ENCODE measurements at regions not wholly inside any gene's neighbourhood (a gene's known extent, or its start where the extent isn't known, plus 50 kb on each side); places are given as distances from the start of the nearest gene placed in this dataset.

GRCh38 chr4:57905965-57906364 lies 795.8 kb upstream of the IGFBP7 start:
- H3K9me3 Mint-ChIP-seq = peaks cover 0 to 10% of the 10 kb centered on the region in 2 donors
- H3K36me3 Mint-ChIP-seq (ENCODE audit: insufficient read depth) = no peaks in the 10 kb centered on the region
- ATAC-seq (replicated peaks) (no peak), DNase-seq (no peak)
- H3K4me1 Mint-ChIP-seq (ENCODE audit: low read depth in 2 of 2) = no peaks in the 10 kb centered on the region
- H3K27ac Mint-ChIP-seq = no peak overlapping the region
- no peak overlapping the region for H3K4me3 Mint-ChIP-seq
- no peaks in the 10 kb centered on the region for H3K27me3 Mint-ChIP-seq

- Mint-ChIP-seq H3K4me3 (no peak overlapping the region), H3K27ac (no peak overlapping the region), H3K36me3 (ENCODE audit: insufficient read depth) (no peaks in the 10 kb centered on the region), H3K27me3 (no peaks in the 10 kb centered on the region), H3K4me1 (ENCODE audit: low read depth in 2 of 2) (no peaks in the 10 kb centered on the region), H3K9me3 (peaks cover 10 to 30% of the 10 kb centered on the region in 2 donors)
- no peak for ATAC-seq (replicated peaks)
- DNase-seq = no peak
Measured at GRCh38 chr4:57877047-57877458, 766.9 kb upstream of the IGFBP7 start.

GRCh38 chr4:57875829-57876392 lies 765.7 kb upstream of the IGFBP7 start:
- Mint-ChIP-seq H3K36me3 (ENCODE audit: insufficient read depth) (no peaks in the 10 kb centered on the region), H3K27me3 (no peaks in the 10 kb centered on the region), H3K9me3 (peaks cover 6 to 22% of the 10 kb centered on the region in 2 donors), H3K4me3 (no peak overlapping the region), H3K27ac (no peak overlapping the region), H3K4me1 (ENCODE audit: low read depth in 2 of 2) (no peaks in the 10 kb centered on the region)
- no peak for ATAC-seq (replicated peaks)
- no peak for DNase-seq

GRCh38 chr4:57866468-57867171 lies 756.4 kb upstream of the IGFBP7 start:
- Mint-ChIP-seq H3K27me3 (no peaks in the 10 kb centered on the region), H3K9me3 (peaks cover 6 to 13% of the 10 kb centered on the region in 2 donors), H3K4me1 (ENCODE audit: low read depth in 2 of 2) (no peaks in the 10 kb centered on the region), H3K4me3 (no peak overlapping the region), H3K36me3 (ENCODE audit: insufficient read depth) (no peaks in the 10 kb centered on the region), H3K27ac (no peak overlapping the region)
- DNase-seq = no peak
- no peak for ATAC-seq (replicated peaks)

GRCh38 chr4:57865264-57865663 lies 755.1 kb upstream of the IGFBP7 start:
- Mint-ChIP-seq H3K27ac (no peak overlapping the region), H3K4me1 (ENCODE audit: low read depth in 2 of 2) (no peaks in the 10 kb centered on the region), H3K9me3 (peaks cover 5 to 13% of the 10 kb centered on the region in 2 donors), H3K36me3 (ENCODE audit: insufficient read depth) (no peaks in the 10 kb centered on the region), H3K27me3 (no peaks in the 10 kb centered on the region), H3K4me3 (no peak overlapping the region)
- DNase-seq (no peak), ATAC-seq (replicated peaks) (no peak)

- no peak overlapping the region for H3K4me3 Mint-ChIP-seq
Measured at GRCh38 chr4:57854748-57855147, 744.6 kb upstream of the IGFBP7 start.

GRCh38 chr4:57850141-57850540 lies 740.0 kb upstream of the IGFBP7 start:
- Mint-ChIP-seq H3K4me3 (no peak overlapping the region), H3K27me3 (no peaks in the 10 kb centered on the region), H3K9me3 (peaks cover 11 to 16% of the 10 kb centered on the region in 2 donors), H3K4me1 (ENCODE audit: low read depth in 2 of 2) (no peaks in the 10 kb centered on the region), H3K36me3 (ENCODE audit: insufficient read depth) (no peaks in the 10 kb centered on the region), H3K27ac (no peak overlapping the region)
- DNase-seq (no peak), ATAC-seq (replicated peaks) (no peak)

More at GRCh38 chr4:57854748-57855147, 744.6 kb upstream of the IGFBP7 start:
- Mint-ChIP-seq H3K27me3 (no peaks in the 10 kb centered on the region), H3K4me1 (ENCODE audit: low read depth in 2 of 2) (no peaks in the 10 kb centered on the region), H3K36me3 (ENCODE audit: insufficient read depth) (no peaks in the 10 kb centered on the region), H3K9me3 (peaks cover 5 to 8% of the 10 kb centered on the region in 2 donors), H3K27ac (no peak overlapping the region)
- DNase-seq (no peak), ATAC-seq (replicated peaks) (no peak)

GRCh38 chr4:57832083-57832482 lies 721.9 kb upstream of the IGFBP7 start:
- H3K36me3 Mint-ChIP-seq (ENCODE audit: insufficient read depth) = no peaks in the 10 kb centered on the region
- no peak for ATAC-seq (replicated peaks)

GRCh38 chr4:57789666-57790065 lies 679.5 kb upstream of the IGFBP7 start:
- Mint-ChIP-seq H3K27ac (no peak overlapping the region), H3K4me1 (ENCODE audit: low read depth in 2 of 2) (no peaks in the 10 kb centered on the region), H3K9me3 (no peaks in the 10 kb centered on the region), H3K4me3 (no peak overlapping the region), H3K36me3 (ENCODE audit: insufficient read depth) (no peaks in the 10 kb centered on the region), H3K27me3 (no peaks in the 10 kb centered on the region)
- no peak for ATAC-seq (replicated peaks)
- DNase-seq = no peak

More at GRCh38 chr4:57832083-57832482, 721.9 kb upstream of the IGFBP7 start:
- Mint-ChIP-seq H3K27ac (no peak overlapping the region), H3K4me1 (ENCODE audit: low read depth in 2 of 2) (no peaks in the 10 kb centered on the region), H3K9me3 (peaks cover under 1 to 10% of the 10 kb centered on the region in 2 donors), H3K27me3 (no peaks in the 10 kb centered on the region), H3K4me3 (no peak overlapping the region)
- DNase-seq = no peak

- ATAC-seq (replicated peaks) (no peak), DNase-seq (no peak)
- peaks cover 21 to 30% of the 10 kb centered on the region in 2 donors for H3K9me3 Mint-ChIP-seq
- no peaks in the 10 kb centered on the region for H3K27me3 Mint-ChIP-seq
- peaks cover 3% of the 10 kb centered on the region for H3K36me3 Mint-ChIP-seq (ENCODE audit: insufficient read depth)
- H3K4me3 Mint-ChIP-seq = no peak overlapping the region
- H3K27ac Mint-ChIP-seq = no peak overlapping the region
- H3K4me1 Mint-ChIP-seq (ENCODE audit: low read depth in 2 of 2) = no peaks in the 10 kb centered on the region
Measured at GRCh38 chr4:57777876-57778275, 667.7 kb upstream of the IGFBP7 start.

- no peak for DNase-seq
- Mint-ChIP-seq H3K4me1 (ENCODE audit: low read depth in 2 of 2) (no peaks in the 10 kb centered on the region), H3K36me3 (ENCODE audit: insufficient read depth) (no peaks in the 10 kb centered on the region), H3K4me3 (no peak overlapping the region), H3K27ac (no peak overlapping the region), H3K9me3 (peaks cover 13 to 26% of the 10 kb centered on the region in 2 donors), H3K27me3 (no peaks in the 10 kb centered on the region)
- no peak for ATAC-seq (replicated peaks)
Measured at GRCh38 chr4:57774681-57775080, 664.5 kb upstream of the IGFBP7 start.

GRCh38 chr4:57774171-57774570 lies 664.0 kb upstream of the IGFBP7 start:
- no peaks in the 10 kb centered on the region for H3K4me1 Mint-ChIP-seq (ENCODE audit: low read depth in 2 of 2)
- H3K27me3 Mint-ChIP-seq = no peaks in the 10 kb centered on the region
- H3K27ac Mint-ChIP-seq = no peak overlapping the region
- H3K36me3 Mint-ChIP-seq (ENCODE audit: insufficient read depth) = no peaks in the 10 kb centered on the region
- DNase-seq (no peak), ATAC-seq (replicated peaks) (no peak)
- peaks cover 13 to 26% of the 10 kb centered on the region in 2 donors for H3K9me3 Mint-ChIP-seq
- no peak overlapping the region for H3K4me3 Mint-ChIP-seq

- ATAC-seq (replicated peaks) = no peak
- H3K4me3 Mint-ChIP-seq = no peak overlapping the region
- H3K4me1 Mint-ChIP-seq (ENCODE audit: low read depth in 2 of 2) = no peaks in the 10 kb centered on the region
- no peaks in the 10 kb centered on the region for H3K36me3 Mint-ChIP-seq (ENCODE audit: insufficient read depth)
- no peak for DNase-seq
- H3K27me3 Mint-ChIP-seq = no peaks in the 10 kb centered on the region
- no peak overlapping the region for H3K27ac Mint-ChIP-seq
- peaks cover 8 to 13% of the 10 kb centered on the region in 2 donors for H3K9me3 Mint-ChIP-seq
Measured at GRCh38 chr4:57766341-57766740, 656.2 kb upstream of the IGFBP7 start.

- no peak for DNase-seq
- Mint-ChIP-seq H3K27me3 (no peaks in the 10 kb centered on the region), H3K27ac (no peak overlapping the region), H3K4me3 (no peak overlapping the region), H3K36me3 (ENCODE audit: insufficient read depth) (no peaks in the 10 kb centered on the region), H3K9me3 (peaks cover 8 to 16% of the 10 kb centered on the region in 2 donors), H3K4me1 (ENCODE audit: low read depth in 2 of 2) (no peaks in the 10 kb centered on the region)
- no peak for ATAC-seq (replicated peaks)
Measured at GRCh38 chr4:57764856-57765255, 654.7 kb upstream of the IGFBP7 start.

Measured in effector memory CD8-positive, alpha-beta T cell (primary cell).